Kidney epithelial cell (primary cell): ENCODE measurements at regions not wholly inside any gene's neighbourhood (a gene's known extent, or its start where the extent isn't known, plus 50 kb on each side); places are given as distances from the start of the nearest gene placed in this dataset.
"Not testable (repeated sequence)": the region's sequence is repeated elsewhere in the genome, so short reads cannot be mapped to it uniquely, and the experiment has no call there.

Source experiments
- DNase-seq: peaks from one replicate; pipeline ENCODE4 v3.0.0-alpha.2; 2010; ENCODE audit warnings: low read depth
- H3K27me3 ChIP-seq: 2 replicates; pipeline ENCODE4 v1.6.0; 2011; ENCODE audit warnings: low read length; ENCODE audit not compliant: control insufficient read depth, insufficient read depth
- H3K36me3 ChIP-seq: 2 replicates; pipeline ENCODE4 v1.5.1; 2011; ENCODE audit warnings: low read length; ENCODE audit not compliant: control insufficient read depth, insufficient read depth
- H3K4me3 ChIP-seq: 2 replicates; pipeline ENCODE4 v1.5.1; 2011; ENCODE audit warnings: low read depth, mild to moderate bottlenecking, control low read depth, low read length
- CTCF ChIP-seq: IDR thresholded peaks from 2 replicates; pipeline ENCODE4 v1.5.1; 2011; ENCODE audit warnings: mild to moderate bottlenecking, moderate library complexity, low read length, control low read depth, inconsistent platforms; ENCODE audit not compliant: insufficient read depth, poor library complexity, severe bottlenecking

GRCh38 chr5:92147798-92148197 lies 764.7 kb upstream of the ARRDC3 start:
- no peak overlapping the region for H3K4me3 ChIP-seq
- no peaks in the 10 kb centered on the region for H3K36me3 ChIP-seq
- H3K27me3 ChIP-seq: no peaks in the 10 kb centered on the region
- TF ChIP-seq CTCF: no peak
- no peak for DNase-seq

GRCh38 chr5:92147266-92147665 lies 764.1 kb upstream of the ARRDC3 start:
- Histone ChIP-seq H3K27me3 (no peaks in the 10 kb centered on the region), H3K36me3 (no peaks in the 10 kb centered on the region), H3K4me3 (no peak overlapping the region)
- no peak for DNase-seq
- TF ChIP-seq CTCF: no peak

- no peak for TF ChIP-seq CTCF
- H3K27me3 ChIP-seq: no peaks in the 10 kb centered on the region
- H3K4me3 ChIP-seq: no peak overlapping the region
- H3K36me3 ChIP-seq: no peaks in the 10 kb centered on the region
- no peak for DNase-seq
Measured at GRCh38 chr5:92145852-92146251, 762.7 kb upstream of the ARRDC3 start.

GRCh38 chr5:92144824-92145223 lies 761.7 kb upstream of the ARRDC3 start:
- DNase-seq: no peak
- no peak for TF ChIP-seq CTCF
- Histone ChIP-seq H3K27me3 (no peaks in the 10 kb centered on the region), H3K36me3 (no peaks in the 10 kb centered on the region), H3K4me3 (no peak overlapping the region)

- not testable (repeated sequence) for DNase-seq, H3K4me3 ChIP-seq, H3K36me3 ChIP-seq, H3K27me3 ChIP-seq
Measured at GRCh38 chr5:92132294-92132908, 749.3 kb upstream of the ARRDC3 start.

GRCh38 chr5:92126182-92126581 lies 743.1 kb upstream of the ARRDC3 start:
- DNase-seq: no peak
- H3K36me3 ChIP-seq: no peaks in the 10 kb centered on the region
- no peak for TF ChIP-seq CTCF
- no peak overlapping the region for H3K4me3 ChIP-seq
- no peaks in the 10 kb centered on the region for H3K27me3 ChIP-seq

GRCh38 chr5:92119110-92119509 lies 736.0 kb upstream of the ARRDC3 start:
- Histone ChIP-seq H3K27me3 (no peaks in the 10 kb centered on the region), H3K36me3 (no peaks in the 10 kb centered on the region), H3K4me3 (no peak overlapping the region)
- TF ChIP-seq CTCF: no peak
- DNase-seq: no peak
